NCI-H345 treated with DMSO at 0.1 percent for 48 hours (cell line): ENCODE measurements at regions not wholly inside any gene's neighbourhood (a gene's known extent, or its start where the extent isn't known, plus 50 kb on each side); places are given as distances from the start of the nearest gene placed in this dataset.

Experiments
- DNase-seq: peaks from one replicate; lab custom pipeline; 2025; ENCODE audit not compliant: unreplicated experiment; lab: John Stamatoyannopoulos, UW

GRCh38 chr6:169310983-169311382 is 57.3 kb upstream of the THBS2 start:
- no peak for DNase-seq
